ENCODE measurements at regions not wholly inside any gene's neighbourhood (a gene's known extent, or its start where the extent isn't known, plus 50 kb on each side); places are given as distances from the start of the nearest gene placed in this dataset.
"Not testable (repeated sequence)": the region's sequence is repeated elsewhere in the genome, so short reads cannot be mapped to it uniquely, and the experiment has no call there.

DNA sequence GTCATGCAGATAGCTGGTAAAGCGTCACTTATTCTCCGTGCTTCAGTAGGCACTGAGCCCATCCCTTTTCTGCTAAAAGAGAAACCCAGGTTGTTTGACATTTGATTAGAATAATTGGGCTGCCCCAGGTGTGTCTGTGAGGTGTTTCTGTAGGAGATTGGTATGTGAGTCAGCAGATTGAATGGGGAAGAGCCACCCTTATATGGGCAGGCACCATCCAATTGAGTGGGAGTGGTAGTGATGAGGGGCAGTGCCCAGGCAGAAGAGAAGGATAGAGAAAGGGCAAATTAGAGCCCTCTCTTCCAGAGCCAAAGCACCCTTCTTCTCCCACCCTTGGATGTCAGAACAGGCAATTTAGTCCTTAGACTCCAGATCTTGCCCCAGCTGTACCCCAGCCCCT, 384.3 kb upstream of the GBE1 start:
- Mint-ChIP-seq H3K4me3 (no peak overlapping the region), H3K27ac (no peak overlapping the region), H3K27me3 (no peaks in the 10 kb centered on the region), H3K9me3 (no peaks in the 10 kb centered on the region), H3K4me1 (no peaks in the 10 kb centered on the region), H3K36me3 (no peaks in the 10 kb centered on the region)

DNA sequence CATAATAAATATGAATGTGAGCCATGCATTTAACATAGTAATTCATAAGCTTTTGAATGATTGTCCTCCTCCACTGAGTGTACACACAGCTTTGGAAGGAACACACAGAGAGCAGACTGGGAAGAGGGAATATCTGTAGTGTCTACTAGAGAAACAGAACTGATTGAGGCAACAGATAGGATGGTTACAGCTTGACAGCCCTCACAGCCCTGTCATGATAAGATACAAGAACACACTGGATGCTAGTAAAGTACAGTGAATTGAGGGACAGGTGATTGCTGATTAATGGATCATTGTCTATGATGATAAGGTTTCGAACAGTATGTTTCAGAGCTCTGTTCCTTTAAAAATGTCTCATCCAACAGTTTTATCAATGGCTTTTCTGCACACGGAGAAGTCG, 383.4 kb upstream of the GBE1 start:
- H3K27ac Mint-ChIP-seq: no peak overlapping the region
- no peaks in the 10 kb centered on the region for H3K36me3 Mint-ChIP-seq
- H3K4me3 Mint-ChIP-seq: no peak overlapping the region
- no peaks in the 10 kb centered on the region for H3K27me3 Mint-ChIP-seq
- no peaks in the 10 kb centered on the region for H3K9me3 Mint-ChIP-seq
- no peaks in the 10 kb centered on the region for H3K4me1 Mint-ChIP-seq

DNA sequence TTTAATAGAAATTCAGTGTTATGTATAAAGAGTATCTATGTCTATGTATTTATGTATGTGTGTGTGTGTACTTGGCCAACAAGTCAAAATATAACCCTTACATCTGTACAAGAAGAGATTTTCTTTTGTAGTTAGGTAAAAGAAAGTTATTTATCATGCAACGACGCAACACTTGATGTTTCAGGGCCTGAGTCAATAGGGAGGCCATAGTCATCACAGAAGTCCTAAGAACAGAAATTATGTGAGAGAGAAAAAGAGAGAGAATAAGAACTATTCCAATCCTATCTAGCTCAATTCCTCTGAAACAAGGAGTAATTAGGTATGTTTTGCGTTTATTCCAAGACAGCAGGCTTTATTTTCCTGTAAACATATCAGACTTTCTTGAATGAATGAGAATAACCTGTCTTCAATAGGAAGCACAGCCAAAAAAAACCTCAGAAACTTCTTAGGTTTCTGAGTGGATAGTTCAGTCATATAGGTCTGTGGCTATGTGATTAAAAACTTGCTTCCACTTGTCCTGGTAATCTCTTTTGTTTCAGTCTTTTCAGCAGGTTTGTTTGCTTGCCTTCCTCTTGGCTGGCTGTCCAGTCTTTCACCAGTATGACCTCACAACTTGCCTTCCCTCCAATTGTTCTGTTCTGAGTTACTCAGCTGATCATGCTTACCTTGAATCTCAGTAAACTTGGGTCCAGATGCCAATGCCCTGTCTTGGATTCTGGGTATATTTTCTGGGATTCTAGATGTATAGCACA, 382.4 kb upstream of the GBE1 start:
- no peak overlapping the region for H3K4me3 Mint-ChIP-seq
- H3K4me1 Mint-ChIP-seq: no peaks in the 10 kb centered on the region
- H3K27me3 Mint-ChIP-seq: no peaks in the 10 kb centered on the region
- H3K27ac Mint-ChIP-seq: no peak overlapping the region
- no peaks in the 10 kb centered on the region for H3K36me3 Mint-ChIP-seq
- peaks cover 0 to 2% (median 0%) of the 10 kb centered on the region in 3 donors for H3K9me3 Mint-ChIP-seq

DNA sequence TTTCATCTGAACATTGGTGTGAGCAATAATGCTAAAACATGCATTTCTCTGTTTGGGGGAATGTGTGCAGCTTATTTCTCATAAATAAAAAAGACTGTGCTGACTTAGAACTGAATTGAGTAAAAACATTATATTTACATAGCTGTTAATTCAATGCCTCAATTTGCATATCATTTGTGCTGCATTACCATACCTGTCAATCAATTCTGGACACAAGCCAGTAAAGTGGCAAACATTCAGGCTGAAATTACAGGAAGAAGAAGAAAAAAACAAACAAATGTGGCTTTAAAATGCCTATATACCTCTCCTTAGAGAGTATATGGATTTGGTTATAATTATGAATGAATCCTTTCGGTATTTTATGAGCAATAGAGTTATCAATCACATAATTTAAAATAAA, 380.1 kb upstream of the GBE1 start:
- Mint-ChIP-seq H3K36me3 (no peaks in the 10 kb centered on the region), H3K27ac (no peak overlapping the region)

DNA sequence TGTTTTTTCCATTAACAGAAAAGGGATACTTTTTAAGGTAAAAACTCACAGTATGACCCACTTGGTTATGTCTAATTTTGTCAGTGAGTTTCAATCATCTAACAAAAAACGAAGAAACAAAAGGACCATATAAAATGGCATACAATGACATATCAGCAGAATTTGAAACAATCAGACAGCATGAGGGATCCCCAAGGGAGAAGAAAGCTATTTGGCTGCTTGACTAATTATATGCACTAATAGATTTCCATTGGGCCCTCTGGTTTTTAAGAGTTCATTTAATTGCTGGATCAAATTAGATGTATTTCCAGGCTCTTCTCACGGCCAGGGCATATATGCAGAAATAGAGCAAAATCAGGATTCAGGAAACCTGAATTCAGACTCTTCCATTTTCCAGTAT, 376.4 kb upstream of the GBE1 start:
- no peak overlapping the region for H3K27ac Mint-ChIP-seq
- peaks cover 0 to 2% (median 0%) of the 10 kb centered on the region in 3 donors for H3K9me3 Mint-ChIP-seq
- no peaks in the 10 kb centered on the region for H3K27me3 Mint-ChIP-seq
- H3K4me3 Mint-ChIP-seq: no peak overlapping the region
- no peaks in the 10 kb centered on the region for H3K4me1 Mint-ChIP-seq
- no peaks in the 10 kb centered on the region for H3K36me3 Mint-ChIP-seq

More for the DNA sequence above, 380.1 kb upstream of the GBE1 start:
- no peaks in the 10 kb centered on the region for H3K27me3 Mint-ChIP-seq
- H3K4me3 Mint-ChIP-seq: no peak overlapping the region
- H3K4me1 Mint-ChIP-seq: no peaks in the 10 kb centered on the region
- H3K9me3 Mint-ChIP-seq: peaks cover 0 to 2% (median 0%) of the 10 kb centered on the region in 3 donors

DNA sequence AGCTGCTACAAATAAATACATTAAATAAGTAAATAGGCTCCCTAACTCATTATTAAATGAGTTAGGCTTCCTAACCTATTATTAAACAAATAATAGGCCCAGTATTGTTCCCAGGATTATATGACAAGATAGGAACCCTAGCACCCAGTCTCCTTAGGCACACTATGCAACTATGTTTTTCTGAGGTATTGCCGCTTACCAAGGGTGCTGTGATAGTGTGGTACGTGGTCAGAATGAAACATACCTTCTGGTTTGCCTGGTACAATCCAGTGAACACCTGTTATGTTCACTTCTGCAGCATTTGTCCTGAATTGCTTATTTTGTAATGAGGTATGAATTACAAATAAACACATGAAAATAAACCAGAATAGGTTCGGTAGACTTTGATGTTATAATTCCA, 375.6 kb upstream of the GBE1 start:
- Mint-ChIP-seq H3K36me3 (no peaks in the 10 kb centered on the region), H3K27me3 (no peaks in the 10 kb centered on the region), H3K4me1 (no peaks in the 10 kb centered on the region), H3K27ac (no peak overlapping the region), H3K4me3 (no peak overlapping the region), H3K9me3 (peaks cover 0 to 2% (median 0%) of the 10 kb centered on the region in 3 donors)

DNA sequence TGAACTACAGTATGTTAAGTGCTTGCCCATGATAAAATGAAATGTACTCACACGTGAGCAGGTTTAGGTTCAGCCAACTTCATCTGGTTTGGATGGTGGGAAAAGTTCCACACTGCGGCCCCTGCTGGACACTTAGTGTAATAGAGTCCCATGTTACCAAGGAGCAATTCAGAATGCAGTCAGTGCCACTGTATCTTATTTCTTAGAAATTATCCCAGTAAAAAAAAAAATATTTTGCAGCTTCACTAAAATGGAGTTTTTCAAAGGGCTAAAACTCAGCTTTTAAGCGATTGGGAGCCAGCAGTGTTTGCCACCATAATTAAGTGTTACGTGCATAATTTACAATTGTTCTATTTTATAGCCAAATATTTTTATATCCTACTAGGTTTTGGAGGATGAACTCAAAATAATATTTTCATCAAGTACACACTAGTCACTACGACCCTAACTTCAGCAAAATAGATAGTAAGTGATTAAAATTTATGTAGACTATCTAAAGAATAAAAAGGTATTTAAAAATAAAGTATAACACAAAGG, 371.7 kb upstream of the GBE1 start:
- Mint-ChIP-seq H3K4me1 (no peaks in the 10 kb centered on the region), H3K27ac (no peak overlapping the region), H3K9me3 (no peaks in the 10 kb centered on the region), H3K4me3 (no peak overlapping the region), H3K36me3 (no peaks in the 10 kb centered on the region), H3K27me3 (no peaks in the 10 kb centered on the region)

DNA sequence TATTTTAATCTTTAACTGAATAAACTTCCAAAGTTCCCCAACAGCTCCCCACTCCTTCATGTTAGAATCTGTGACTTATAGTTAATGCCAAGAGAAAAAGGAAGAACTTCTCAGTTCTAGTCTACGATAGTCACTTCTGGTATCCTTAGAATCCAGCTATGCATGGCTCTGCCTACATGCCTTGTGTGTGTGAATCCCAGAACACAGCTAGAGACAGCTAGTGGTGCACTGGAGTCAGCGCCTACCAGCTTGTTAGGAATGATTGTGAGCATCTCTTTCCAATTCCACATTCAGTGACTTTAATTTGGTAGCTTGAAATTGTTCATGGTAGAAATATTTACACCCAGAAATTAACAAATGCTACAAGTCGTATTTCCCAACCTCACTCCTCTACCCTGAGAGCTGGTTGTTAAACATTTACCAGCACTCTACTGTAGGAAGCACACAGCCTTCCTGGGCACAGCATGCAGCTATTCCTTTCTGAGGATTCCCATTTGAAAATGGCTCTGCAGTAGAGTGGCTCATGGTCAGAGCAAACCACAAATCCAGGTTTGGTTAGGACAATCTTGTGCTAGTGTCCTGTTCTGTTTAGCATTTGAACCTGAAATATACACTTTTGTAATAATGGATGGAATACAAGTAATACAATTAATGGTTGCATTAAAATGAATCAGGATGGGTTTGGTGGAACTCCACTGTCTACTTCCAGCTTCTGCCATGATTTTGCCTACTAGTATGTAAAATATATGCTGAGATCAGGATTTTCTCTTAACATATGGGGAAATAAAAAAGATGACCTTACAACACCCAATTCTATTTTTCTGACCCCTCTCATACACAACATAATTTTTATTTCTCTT, 371.0 kb upstream of the GBE1 start:
- no peaks in the 10 kb centered on the region for H3K27me3 Mint-ChIP-seq
- no peaks in the 10 kb centered on the region for H3K9me3 Mint-ChIP-seq
- H3K27ac Mint-ChIP-seq: no peak overlapping the region
- H3K36me3 Mint-ChIP-seq: no peaks in the 10 kb centered on the region
- no peaks in the 10 kb centered on the region for H3K4me1 Mint-ChIP-seq
- H3K4me3 Mint-ChIP-seq: no peak overlapping the region

DNA sequence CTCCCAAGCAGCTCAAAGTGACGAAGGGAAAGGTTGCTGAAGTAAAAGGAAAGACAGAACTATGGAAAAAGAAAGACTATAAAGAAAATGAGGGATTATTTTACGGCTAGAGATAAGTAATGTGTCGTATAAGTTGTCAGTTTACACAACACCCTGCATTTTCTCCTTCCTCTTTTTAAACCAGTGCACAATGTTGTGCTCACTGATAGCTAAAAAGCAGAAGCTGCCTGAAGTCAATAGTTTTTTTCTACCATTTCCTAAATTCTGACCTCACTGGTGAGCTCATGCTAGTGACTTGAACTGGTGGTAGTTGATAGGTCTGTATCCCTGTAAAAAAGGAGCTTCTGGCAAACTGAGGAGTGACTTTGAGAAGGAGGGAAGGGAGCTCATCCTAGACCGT, 368.6 kb upstream of the GBE1 start:
- H3K36me3 Mint-ChIP-seq: no peaks in the 10 kb centered on the region
- no peaks in the 10 kb centered on the region for H3K9me3 Mint-ChIP-seq
- H3K27me3 Mint-ChIP-seq: no peaks in the 10 kb centered on the region
- no peak overlapping the region for H3K27ac Mint-ChIP-seq
- no peak overlapping the region for H3K4me3 Mint-ChIP-seq
- H3K4me1 Mint-ChIP-seq: no peaks in the 10 kb centered on the region

DNA sequence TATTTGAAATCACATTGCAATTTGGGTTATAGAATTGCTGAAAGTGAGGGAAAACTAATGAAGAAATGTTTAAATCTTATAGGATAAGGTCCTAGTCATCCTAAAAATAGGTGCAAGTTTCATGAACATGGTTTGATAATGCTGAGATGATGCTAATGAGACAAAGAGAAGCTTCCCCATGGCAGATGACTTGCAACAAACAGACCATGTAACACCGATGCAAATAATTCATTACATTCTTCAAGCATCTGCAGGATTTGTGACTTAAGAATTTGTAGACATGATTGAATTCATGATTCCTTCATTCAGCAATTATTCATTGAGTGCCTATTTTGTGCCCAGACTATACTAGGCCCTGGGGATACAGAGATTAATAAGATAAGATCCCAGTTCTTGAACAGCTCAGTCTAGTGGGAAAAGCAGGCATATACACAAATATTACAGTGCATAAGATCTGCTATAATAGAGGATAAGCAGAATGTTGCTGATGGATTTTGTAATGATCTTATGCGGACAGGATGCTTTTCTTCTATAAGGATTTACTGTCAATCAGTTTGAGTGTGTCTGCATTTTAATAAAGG, 367.9 kb upstream of the GBE1 start:
- no peak overlapping the region for H3K27ac Mint-ChIP-seq
- H3K4me3 Mint-ChIP-seq: no peak overlapping the region
- H3K27me3 Mint-ChIP-seq: no peaks in the 10 kb centered on the region
- H3K36me3 Mint-ChIP-seq: no peaks in the 10 kb centered on the region
- no peaks in the 10 kb centered on the region for H3K9me3 Mint-ChIP-seq
- no peaks in the 10 kb centered on the region for H3K4me1 Mint-ChIP-seq

DNA sequence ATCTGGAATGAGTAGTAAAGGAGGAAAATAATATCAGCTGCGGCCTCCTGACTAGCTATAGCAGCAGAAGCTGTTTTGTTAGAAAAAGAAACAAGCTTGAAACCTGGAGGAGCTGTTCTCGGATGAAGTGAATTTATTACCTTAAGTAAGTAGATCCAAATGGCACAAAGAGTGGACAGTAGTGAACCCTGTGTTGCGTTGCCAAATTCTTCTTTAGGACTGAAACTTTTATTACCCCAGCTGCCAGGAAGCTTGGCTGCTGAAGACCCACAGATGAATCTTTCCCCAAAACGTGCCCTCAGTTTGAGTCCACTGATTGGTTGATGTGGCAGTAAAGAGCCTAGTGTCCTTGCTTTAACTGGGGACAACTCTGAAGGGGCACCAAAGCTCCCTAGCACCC, 366.8 kb upstream of the GBE1 start:
- Mint-ChIP-seq H3K36me3 (no peaks in the 10 kb centered on the region), H3K4me1 (no peaks in the 10 kb centered on the region), H3K27me3 (no peaks in the 10 kb centered on the region), H3K4me3 (no peak overlapping the region), H3K27ac (no peak overlapping the region), H3K9me3 (no peaks in the 10 kb centered on the region)

DNA sequence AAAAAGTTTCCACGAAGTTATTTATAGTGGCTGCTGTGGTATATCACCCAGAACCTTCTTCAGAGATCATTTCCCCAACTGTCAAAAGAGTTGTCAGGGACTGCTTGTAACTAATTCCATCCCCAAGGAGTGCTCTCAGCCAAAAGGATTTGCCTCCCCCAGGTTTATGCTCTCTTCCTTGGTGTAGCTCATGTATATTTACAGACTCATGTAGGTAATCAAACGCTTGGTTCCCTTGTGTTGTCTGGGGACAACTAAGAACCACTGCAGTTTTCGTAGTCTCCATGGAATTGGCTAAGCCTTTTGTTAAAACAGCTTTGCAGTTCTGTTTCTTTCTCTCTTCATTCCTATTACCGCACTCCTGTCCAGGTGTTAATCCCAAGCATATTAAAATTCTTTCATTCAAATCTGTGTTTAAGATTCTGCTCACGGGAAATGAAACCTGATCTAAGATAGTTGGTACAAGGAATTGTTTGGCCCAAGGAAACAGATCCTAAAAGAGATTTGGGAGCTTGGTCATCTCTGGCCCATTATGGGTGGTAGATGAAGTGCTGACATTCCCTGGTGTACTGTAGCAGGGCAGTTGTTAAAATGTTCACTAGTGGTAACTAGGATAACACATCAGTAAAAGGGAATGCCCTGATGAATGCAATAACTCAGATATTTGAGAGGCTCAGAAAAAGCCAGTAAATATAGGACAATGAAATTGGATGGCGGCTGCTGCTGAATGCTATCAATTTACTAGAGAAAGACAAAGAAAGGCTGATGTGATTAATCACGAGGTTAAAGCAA, 361.3 kb upstream of the GBE1 start:
- Mint-ChIP-seq H3K36me3 (no peaks in the 10 kb centered on the region), H3K9me3 (peaks cover 0 to 6% (median 2%) of the 10 kb centered on the region in 3 donors), H3K4me1 (no peaks in the 10 kb centered on the region), H3K4me3 (no peak overlapping the region), H3K27me3 (no peaks in the 10 kb centered on the region), H3K27ac (peak overlapping the region in 1 of 3 donors; percentile 69)

DNA sequence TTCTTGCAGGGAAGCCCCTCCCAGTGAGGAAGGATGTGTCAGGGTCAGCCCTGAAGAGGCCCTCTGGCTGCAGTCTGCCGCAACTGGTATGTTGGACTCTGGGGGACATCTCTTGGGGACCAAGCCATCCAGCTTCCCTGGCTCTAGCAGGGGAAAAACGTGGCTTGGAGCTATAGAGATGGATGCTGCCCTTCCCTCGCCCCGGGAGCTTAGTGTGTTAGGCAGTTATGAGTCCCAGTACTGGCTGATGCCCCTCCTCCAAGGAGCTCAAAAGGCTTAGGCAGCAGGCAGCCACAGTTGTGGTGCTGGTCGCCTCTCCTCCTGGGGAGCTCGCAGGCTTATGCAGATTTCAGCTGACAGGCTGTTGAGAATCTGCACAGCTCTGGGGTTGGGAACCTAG, 353.1 kb upstream of the GBE1 start:
- no peaks in the 10 kb centered on the region for H3K36me3 Mint-ChIP-seq
- no peak overlapping the region for H3K27ac Mint-ChIP-seq
- peaks cover 6 to 16% (median 12%) of the 10 kb centered on the region in 3 donors for H3K9me3 Mint-ChIP-seq
- H3K4me3 Mint-ChIP-seq: no peak overlapping the region
- no peaks in the 10 kb centered on the region for H3K4me1 Mint-ChIP-seq
- H3K27me3 Mint-ChIP-seq: no peaks in the 10 kb centered on the region

DNA sequence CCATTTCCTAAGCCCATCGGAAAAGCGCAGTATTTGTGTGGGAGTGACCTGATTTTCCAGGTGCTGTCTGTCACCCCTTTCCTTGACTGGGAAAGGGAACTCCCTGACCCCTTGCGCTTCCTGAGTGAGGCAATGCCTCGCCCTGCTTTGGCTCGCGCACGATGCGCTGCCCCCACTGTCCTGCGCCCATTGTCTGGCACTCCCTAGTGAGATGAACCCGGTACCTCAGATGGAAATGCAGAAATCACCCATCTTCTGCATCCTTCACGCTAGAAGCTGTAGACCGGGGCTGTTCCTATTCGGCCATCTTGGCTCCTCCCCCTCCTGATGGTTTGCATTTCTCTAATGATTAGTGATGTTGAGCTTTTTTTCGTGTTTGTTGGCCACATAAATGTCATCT, 349.3 kb upstream of the GBE1 start:
- H3K36me3 Mint-ChIP-seq, H3K27me3 Mint-ChIP-seq, H3K4me1 Mint-ChIP-seq, H3K4me3 Mint-ChIP-seq: not testable (repeated sequence)
- Mint-ChIP-seq H3K27ac (peak overlapping the region in 2 of 3 donors; percentile 17 to 34), H3K9me3 (peaks cover 3 to 16% (median 6%) of the 10 kb centered on the region in 3 donors)

DNA sequence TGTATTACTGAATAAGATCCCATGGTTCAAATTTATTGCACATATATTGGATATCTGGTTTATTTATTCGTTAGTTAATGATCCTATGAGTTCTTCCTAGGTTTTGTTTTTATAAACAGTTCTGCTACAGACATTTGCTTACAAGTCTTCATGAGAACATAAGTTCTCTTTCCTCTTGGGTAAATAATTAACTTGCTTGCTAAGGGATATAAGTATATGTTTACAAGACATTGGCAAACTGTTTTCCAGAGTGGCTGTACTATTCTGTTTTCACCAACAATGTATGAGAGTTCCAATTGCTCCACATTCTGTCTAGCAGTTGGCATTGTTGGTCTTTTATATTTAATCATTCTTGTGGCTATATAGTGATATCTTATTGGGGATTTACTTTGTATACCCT, 341.8 kb upstream of the GBE1 start:
- H3K27ac Mint-ChIP-seq: no peak overlapping the region
- no peak overlapping the region for H3K4me3 Mint-ChIP-seq
- H3K4me1 Mint-ChIP-seq: no peaks in the 10 kb centered on the region
- H3K9me3 Mint-ChIP-seq: no peaks in the 10 kb centered on the region
- no peaks in the 10 kb centered on the region for H3K27me3 Mint-ChIP-seq
- H3K36me3 Mint-ChIP-seq: no peaks in the 10 kb centered on the region
